SU-DHL-6 (cell line): ENCODE measurements at regions not wholly inside any gene's neighbourhood (a gene's known extent, or its start where the extent isn't known, plus 50 kb on each side); places are given as distances from the start of the nearest gene placed in this dataset.

Experiments used
- CTCF ChIP-seq: fragments of 200-600 bp; sonication (generic); IDR thresholded peaks from one replicate; pipeline ENCODE4 v1.5.1; 2017; ENCODE audit warnings: antibody characterized with exemption, mild to moderate bottlenecking, low read length, moderate library complexity; ENCODE audit not compliant: insufficient read depth, poor library complexity, severe bottlenecking
- EZH2phosphoT487 ChIP-seq: fragments of 200-600 bp; sonication (generic), shearing (Covaris generic); conservative IDR thresholded peaks from 2 replicates; pipeline ENCODE4 v1.6.1; 2018; ENCODE audit warnings: mild to moderate bottlenecking, antibody characterized with exemption, low read length, moderate library complexity, mixed read lengths

- TF ChIP-seq EZH2phosphoT487 (no peak), CTCF (no peak)
Measured at GRCh38 chr18:63046375-63046774, 273.2 kb downstream of the BCL2 start.
